IMR-90 (cell line): ENCODE measurements at regions not wholly inside any gene's neighbourhood (a gene's known extent, or its start where the extent isn't known, plus 50 kb on each side); places are given as distances from the start of the nearest gene placed in this dataset.

Experiments used
- ATAC-seq: fragments of 200-7000 bp; cut with Tn5 transposase; 2 replicates; pipeline ENCODE4 v1.9.1; 2020; ENCODE audit warnings: low read depth, mild to moderate bottlenecking, moderate library complexity
- BruUV-seq: library from RNA; stranded (reverse); fragments of 400-500 nt; replicated peaks from 2 replicates; lab custom pipeline; 2021; lab: Mats Ljungman, UMichigan
- CTCF ChIA-PET: fragments of 300-600 bp; formaldehyde crosslinking; extraction: SDS; loops from one replicate; lab custom pipeline; 2021; ENCODE audit warnings: antibody characterized with exemption; lab: Yijun Ruan, JAX
- POLR2A ChIA-PET: fragments of 300-600 bp; sonication (Branson Sonifier 250); formaldehyde crosslinking; loops from one replicate; lab custom pipeline; 2022; ENCODE audit warnings: antibody characterized with exemption; ENCODE audit not compliant: unreplicated experiment; lab: Charles Lee
- DNase-seq: peaks from one replicate; pipeline ENCODE4 v3.0.0; 2013
- H2AFZ ChIP-seq: replicated peaks from 2 replicates; pipeline ENCODE3; 2013; ENCODE audit warnings: low read length, mild to moderate bottlenecking; ENCODE audit not compliant: poor library complexity
- H2AK5ac ChIP-seq: 2 replicates; pipeline ENCODE4 v1.6.1; 2013; ENCODE audit warnings: low read depth, low read length, inconsistent platforms
- H2AK9ac ChIP-seq: replicated peaks from 2 replicates; pipeline ENCODE3; 2013; ENCODE audit warnings: mild to moderate bottlenecking, low read depth, low read length, moderate library complexity; ENCODE audit not compliant: poor library complexity
- H2BK120ac ChIP-seq: 2 replicates; pipeline ENCODE4 v1.6.1; 2013; ENCODE audit warnings: low read depth, low read length, inconsistent platforms
- H2BK15ac ChIP-seq: 3 replicates; pipeline ENCODE4 v1.6.1; 2013; ENCODE audit warnings: low read depth, low read length, inconsistent platforms
- H2BK20ac ChIP-seq: 2 replicates; pipeline ENCODE4 v1.6.1; 2013; ENCODE audit warnings: low read depth, mild to moderate bottlenecking, inconsistent platforms, low read length, moderate library complexity
- H2BK5ac ChIP-seq: 2 replicates; pipeline ENCODE4 v1.6.1; 2013; ENCODE audit warnings: mild to moderate bottlenecking, low read depth, low read length, inconsistent platforms; ENCODE audit not compliant: poor library complexity, severe bottlenecking
- H3K14ac ChIP-seq: replicated peaks from 2 replicates; pipeline ENCODE4 v1.6.1; 2013; ENCODE audit warnings: low read depth, low read length, inconsistent platforms
- H3K18ac ChIP-seq: 2 replicates; pipeline ENCODE4 v1.6.1; 2013; ENCODE audit warnings: low read depth, low read length, control low read depth
- H3K23ac ChIP-seq: 2 replicates; pipeline ENCODE4 v1.6.1; 2013; ENCODE audit warnings: low read depth, low read length, inconsistent platforms
- H3K27ac ChIP-seq: 2 replicates; pipeline ENCODE4 v1.5.1; 2013; ENCODE audit warnings: mild to moderate bottlenecking, control low read depth, low read length; ENCODE audit not compliant: insufficient read depth
- H3K27me3 ChIP-seq: 2 replicates; pipeline ENCODE4 v1.6.1; 2013; ENCODE audit warnings: low read length; ENCODE audit not compliant: control insufficient read depth, insufficient read depth
- H3K36me3 ChIP-seq: 2 replicates; pipeline ENCODE4 v1.6.1; 2013; ENCODE audit warnings: low read length, mixed read lengths; ENCODE audit not compliant: control insufficient read depth, insufficient read depth
- H3K4ac ChIP-seq: 2 replicates; pipeline ENCODE4 v1.6.1; 2013; ENCODE audit warnings: low read depth, low read length, inconsistent platforms
- H3K4me1 ChIP-seq: 2 replicates; pipeline ENCODE4 v1.6.1; 2013; ENCODE audit warnings: low read length, mixed read lengths; ENCODE audit not compliant: control insufficient read depth, insufficient read depth
- H3K4me2 ChIP-seq: 2 replicates; pipeline ENCODE4 v1.6.1; 2013; ENCODE audit warnings: low read depth, mild to moderate bottlenecking, control low read depth, low read length, moderate library complexity
- H3K4me3 ChIP-seq: 2 replicates; pipeline ENCODE4 v1.5.1; 2013; ENCODE audit warnings: low read depth, mild to moderate bottlenecking, control low read depth, low read length, moderate library complexity; ENCODE audit not compliant: insufficient read depth
- H3K56ac ChIP-seq: 2 replicates; pipeline ENCODE4 v1.6.1; 2013; ENCODE audit warnings: low read length, inconsistent platforms; ENCODE audit not compliant: insufficient read depth; ENCODE audit errors: extremely low read depth
- H3K79me1 ChIP-seq, 2 experiments: 2 replicates each; pipeline ENCODE4 v1.6.1; 2013; ENCODE audit warnings: low read length in 2 of 2, inconsistent platforms in 1 of 2, low read depth in 1 of 2
- H3K9ac ChIP-seq: 2 replicates; pipeline ENCODE4 v1.6.1; 2013; ENCODE audit warnings: low read depth, low read length, control low read depth
- H3K9me1 ChIP-seq: 2 replicates; pipeline ENCODE4 v1.6.1; 2013; ENCODE audit warnings: low read length, inconsistent platforms; ENCODE audit not compliant: insufficient read depth
- H3K9me3 ChIP-seq: 2 replicates; pipeline ENCODE4 v1.6.1; 2013; ENCODE audit warnings: low read length; ENCODE audit not compliant: control insufficient read depth, insufficient read depth
- H4K20me1 ChIP-seq: 2 replicates; pipeline ENCODE4 v1.6.1; 2013; ENCODE audit warnings: low read length, inconsistent platforms; ENCODE audit not compliant: insufficient read depth
- H4K5ac ChIP-seq: 2 replicates; pipeline ENCODE4 v1.6.1; 2013; ENCODE audit warnings: mild to moderate bottlenecking, low read depth, low read length, control low read depth
- H4K8ac ChIP-seq, 2 experiments: 2 replicates each; pipeline ENCODE4 v1.6.1; 2013; ENCODE audit warnings: low read depth in 2 of 2, low read length in 2 of 2, control low read depth in 1 of 2, inconsistent platforms in 1 of 2
- H4K91ac ChIP-seq: 2 replicates; pipeline ENCODE4 v1.6.1; 2013; ENCODE audit warnings: low read depth, low read length, inconsistent platforms; ENCODE audit not compliant: insufficient read depth
- CEBPB ChIP-seq: IDR thresholded peaks from 2 replicates; pipeline ENCODE4 v1.6.1; 2012; ENCODE audit warnings: low read depth, low read length, improper control_type of control experiment
- MAFK ChIP-seq: IDR thresholded peaks from 2 replicates; pipeline ENCODE4 v1.6.1; 2012; ENCODE audit warnings: low read depth, low read length, improper control_type of control experiment
- WGBS, 2 experiments: methylation state at CpG; one replicate each; pipeline versions ENCODE4 v1.1.5 to v1.1.7; 2013; ENCODE audit warnings: missing lambda C conversion rate in 2 of 2; ENCODE audit not compliant: insufficient read length in 1 of 2; ENCODE audit errors: extremely low coverage in 2 of 2; 5-methylcytosine and 5-hydroxymethylcytosine counted together
- dilution Hi-C: fragments of 300-500 bp; cut with HindIII; formaldehyde crosslinking; loops from one replicate; pipeline ENCODE4 v1.14.3; 2018; ENCODE audit warnings: low sequenced_read_pairs; ENCODE audit not compliant: unreplicated experiment
- in situ Hi-C: fragments of 300-500 bp; cut with MboI; formaldehyde crosslinking; loops from 3 replicates; pipeline ENCODE4 v1.14.3; 2019; ENCODE audit warnings: low sequenced_read_pairs, inconsistent platforms, mixed read lengths
- intact Hi-C: fragments of 100-400 bp; cut with micrococcal nuclease; formaldehyde crosslinking; loops from 2 replicates; pipeline ENCODE4 v1.10.0; 2022
- TF ChIP-seq, protein P1 (sequence below): fragments of 150-350 bp; IDR thresholded peaks from 2 replicates; pipeline ENCODE4 v1.6.1; 2017; ENCODE audit warnings: mild to moderate bottlenecking, antibody characterized with exemption, low read length, low read depth

- 85% methylated on average over 3 of the region's 14 CpGs; no CpG with 5 or more reads in 1 of the 2 experiments for WGBS, 2 experiments
- Histone ChIP-seq H2AK9ac (no peak overlapping the region), H2AFZ (no peak overlapping the region), H4K91ac (no peak overlapping the region), H4K20me1 (no peaks in the 10 kb centered on the region), H2BK5ac (no peak overlapping the region), H4K5ac (no peak overlapping the region), H3K9ac (no peak overlapping the region), H3K23ac (no peak overlapping the region), H3K9me1 (no peaks in the 10 kb centered on the region), H3K4me2 (no peak overlapping the region), H3K27ac (no peak overlapping the region), H3K36me3 (no peaks in the 10 kb centered on the region), H2BK15ac (no peak overlapping the region), H3K9me3 (peaks cover 49% of the 10 kb centered on the region), H2BK120ac (no peak overlapping the region), H3K4ac (no peak overlapping the region), H4K8ac (no peak overlapping the region), H3K56ac (no peak overlapping the region), H3K4me1 (no peaks in the 10 kb centered on the region), H3K27me3 (no peaks in the 10 kb centered on the region), H3K14ac (no peak overlapping the region), H3K4me3 (no peak overlapping the region), H2BK20ac (no peak overlapping the region), H2AK5ac (no peak overlapping the region), H3K18ac (no peak overlapping the region), H3K79me1 (no peaks in the 10 kb centered on the region)
- BruUV-seq = no TSS peak
- intact Hi-C loops = no loop called here
- TF ChIP-seq MAFK (no peak), CEBPB (no peak)
- TF ChIP-seq, protein P1, sequence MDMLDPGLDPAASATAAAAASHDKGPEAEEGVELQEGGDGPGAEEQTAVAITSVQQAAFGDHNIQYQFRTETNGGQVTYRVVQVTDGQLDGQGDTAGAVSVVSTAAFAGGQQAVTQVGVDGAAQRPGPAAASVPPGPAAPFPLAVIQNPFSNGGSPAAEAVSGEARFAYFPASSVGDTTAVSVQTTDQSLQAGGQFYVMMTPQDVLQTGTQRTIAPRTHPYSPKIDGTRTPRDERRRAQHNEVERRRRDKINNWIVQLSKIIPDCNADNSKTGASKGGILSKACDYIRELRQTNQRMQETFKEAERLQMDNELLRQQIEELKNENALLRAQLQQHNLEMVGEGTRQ = no peak
- in situ Hi-C loops = no loop called here
- CTCF ChIA-PET = no interaction called here
- POLR2A ChIA-PET = no interaction called here
- ATAC-seq = no peak
- no peak for DNase-seq
- dilution Hi-C loops = no loop called here
Measured at GRCh38 chr2:447902-448665, 160.2 kb upstream of the ALKAL2 start.
